HepG2 (cell line): ENCODE measurements at regions not wholly inside any gene's neighbourhood (a gene's known extent, or its start where the extent isn't known, plus 50 kb on each side); places are given as distances from the start of the nearest gene placed in this dataset.

ENCODE experiments used
- ATAC-seq: fragments of 200-7000 bp; cut with Tn5 transposase; 3 replicates; pipeline ENCODE4 v1.9.1; 2020; ENCODE audit warnings: mild to moderate bottlenecking, moderate library complexity
- BruUV-seq: library from RNA; stranded (reverse); fragments of 400-500 nt; replicated peaks from 2 replicates; lab custom pipeline; 2021; lab: Mats Ljungman, UMichigan
- CTCF ChIA-PET: fragments of 300-600 bp; formaldehyde crosslinking; extraction: SDS; loops from one replicate; lab custom pipeline; 2021; ENCODE audit warnings: low total read pairs, inconsistent platforms, low intra/inter-chr PET ratio; lab: Yijun Ruan, JAX
- POLR2A ChIA-PET: fragments of 350-600 bp; sonication (Branson Sonifier 250); formaldehyde crosslinking; loops from one replicate; lab custom pipeline; 2020; ENCODE audit warnings: antibody characterized with exemption, inconsistent platforms; lab: Yijun Ruan, JAX
- DNase-seq: peaks from one replicate; pipeline ENCODE4 v3.0.0-alpha.2; 2015; ENCODE audit warnings: low spot score
- FAIRE-seq: peaks from 3 replicates; lab custom pipeline; 2011; peaks lifted over from hg19 to GRCh38; lab: Jason Lieb, UNC
- H2AFZ ChIP-seq: one replicate; pipeline ENCODE4 v1.6.1; 2011; ENCODE audit warnings: low read length, inconsistent platforms
- H3K27ac ChIP-seq: fragments of 300-600 bp; 3 replicates; pipeline ENCODE4 v1.8.0; 2011; ENCODE audit warnings: mixed run types, mild to moderate bottlenecking, mixed read lengths, low read length, inconsistent platforms; ENCODE audit not compliant: insufficient read depth; ENCODE audit errors: extremely low read length
- H3K27me3 ChIP-seq, 2 experiments: fragments of 200-600 bp in 1 of 2; 2 replicates in 1 of 2; 3 replicates in 1 of 2; pipeline versions ENCODE4 v1.6.0 to v1.8.0; 2011; ENCODE audit warnings: low read length in 2 of 2, mild to moderate bottlenecking in 2 of 2, moderate library complexity in 2 of 2, inconsistent platforms in 1 of 2; ENCODE audit not compliant: insufficient read depth in 2 of 2, control insufficient read depth in 1 of 2
- H3K36me3 ChIP-seq, 2 experiments: fragments of 200-600 bp in 1 of 2; replicated peaks in 1 of 2; 2 replicates in 1 of 2; 3 replicates in 1 of 2; pipeline versions ENCODE4 v1.5.1 to v1.8.0; 2011; ENCODE audit warnings: low read length in 2 of 2, inconsistent platforms in 1 of 2; ENCODE audit not compliant: insufficient read depth in 2 of 2, control insufficient read depth in 1 of 2
- H3K4me1 ChIP-seq: 2 replicates; pipeline ENCODE4 v1.5.1; 2012; ENCODE audit warnings: low read length, inconsistent platforms; ENCODE audit not compliant: insufficient read depth
- H3K4me2 ChIP-seq: 2 replicates; pipeline ENCODE4 v1.6.0; 2011; ENCODE audit warnings: low read depth, low read length, inconsistent platforms
- H3K4me3 ChIP-seq, 3 experiments: fragments of 200-600 bp in 1 of 3; sonication (generic), shearing (Covaris generic) in 1 of 3; replicated peaks in 1 of 3; 2 replicates each; pipeline ENCODE4 v1.5.1; 2011 to 2016; ENCODE audit warnings: low read length in 3 of 3, inconsistent platforms in 2 of 3, low read depth in 2 of 3, mild to moderate bottlenecking in 2 of 3, control low read depth in 1 of 3, mixed read lengths in 1 of 3; ENCODE audit not compliant: insufficient read depth in 1 of 3
- H3K79me2 ChIP-seq: one replicate; pipeline ENCODE4 v1.6.1; 2011; ENCODE audit warnings: low read length, inconsistent platforms; ENCODE audit not compliant: insufficient read depth
- H3K9ac ChIP-seq: 2 replicates; pipeline ENCODE4 v1.6.0; 2011; ENCODE audit warnings: mild to moderate bottlenecking, low read depth, low read length, inconsistent platforms; ENCODE audit not compliant: insufficient read depth
- H3K9me3 ChIP-seq: 2 replicates; pipeline ENCODE4 v1.5.1; 2012; ENCODE audit warnings: mild to moderate bottlenecking, low read length
- H4K20me1 ChIP-seq: 2 replicates; pipeline ENCODE4 v1.6.0; 2011; ENCODE audit warnings: inconsistent platforms, mild to moderate bottlenecking, low read length, moderate library complexity; ENCODE audit not compliant: insufficient read depth
- MAFF ChIP-seq: IDR thresholded peaks from 2 replicates; pipeline ENCODE4 v1.6.1; 2011; ENCODE audit warnings: low read depth, low read length, improper control_type of control experiment
- MAFK ChIP-seq, 2 experiments: IDR thresholded peaks in 1 of 2; conservative IDR thresholded peaks in 1 of 2; 2 replicates each; pipeline ENCODE4 v1.6.1; 2011; ENCODE audit warnings: improper control_type of control experiment in 2 of 2, low read length in 2 of 2
- ZFP82 ChIP-seq: sonication (generic); formaldehyde crosslinking; IDR thresholded peaks from 2 replicates; pipeline ENCODE4 v1.5.1; 2020; ENCODE audit warnings: mild to moderate bottlenecking, missing genetic modification reagents, borderline replicate concordance
- ZNF354B ChIP-seq: sonication (generic); formaldehyde crosslinking; IDR thresholded peaks from 2 replicates; pipeline ENCODE4 v1.8.0; 2022; ENCODE audit warnings: mild to moderate bottlenecking, missing genetic modification reagents
- WGBS: methylation state at CpG from one replicate; pipeline ENCODE4 v1.1.6; 2017; ENCODE audit warnings: low lambda C conversion rate; 5-methylcytosine and 5-hydroxymethylcytosine counted together
- in situ Hi-C: cut with HindIII; loops from 2 replicates; pipeline ENCODE4 v1.10.0; 2017; ENCODE audit warnings: low pct_unique_long_range_greater_than_20kb; ENCODE audit not compliant: extremely low pct_ligation_motif_present
- intact Hi-C: fragments of 100-400 bp; cut with micrococcal nuclease; formaldehyde crosslinking; loops from one replicate; pipeline ENCODE4 v1.10.0; 2022; ENCODE audit not compliant: unreplicated experiment

DNA sequence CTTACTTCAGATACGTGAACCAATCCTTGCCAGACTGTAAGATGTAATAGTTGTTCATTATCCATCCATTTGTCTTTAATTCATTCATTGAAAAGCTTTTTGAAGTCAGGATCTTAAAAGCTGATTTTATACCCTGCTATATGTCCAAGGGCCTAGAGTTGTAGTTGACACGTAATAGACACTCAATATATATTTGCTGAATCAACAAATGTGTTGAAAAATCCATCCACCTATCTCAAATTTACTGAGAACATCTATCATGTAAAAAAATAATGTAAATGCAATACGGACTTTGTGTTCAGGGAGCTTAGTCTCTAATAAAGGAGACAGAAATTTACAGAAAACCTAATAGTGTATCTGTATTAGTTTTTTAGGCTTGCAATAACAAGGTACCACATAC lies 521.0 kb downstream of the METTL15 start:
- H3K4me2 ChIP-seq = no peak overlapping the region
- in situ Hi-C loops = no loop called here
- no peaks in the 10 kb centered on the region for H3K79me2 ChIP-seq
- DNase-seq (no peak), FAIRE-seq (no peak), ATAC-seq (no peak)
- no peaks in the 10 kb centered on the region for H3K9me3 ChIP-seq
- WGBS = 2% methylated on average over 3 of the region's 3 CpGs
- BruUV-seq = no TSS peak
- no peak overlapping the region for H3K4me3 ChIP-seq
- H3K36me3 ChIP-seq = no peaks in the 10 kb centered on the region
- TF ChIP-seq MAFF (peak; percentile 72), ZFP82 (CRISPR knock-in tag) (no peak), MAFK (conservative IDR thresholded peaks at IDR 0.05 in 1 of 2, IDR thresholded peaks at IDR 0.05 in 1 of 2; ENCODE audit: low read length in 2 of 2) (peak; percentile 54 to 84)
- ChIA-PET CTCF (no interaction called here), POLR2A (no interaction called here)
- intact Hi-C loops = no loop called here
- no peaks in the 10 kb centered on the region for H3K4me1 ChIP-seq
- no peak overlapping the region for H3K27ac ChIP-seq
- no peak overlapping the region for H2AFZ ChIP-seq
- no peaks in the 10 kb centered on the region for H4K20me1 ChIP-seq
- no peaks in the 10 kb centered on the region; a peak in 1 of 5 replicates for H3K27me3 ChIP-seq
- H3K9ac ChIP-seq = no peak overlapping the region

DNA sequence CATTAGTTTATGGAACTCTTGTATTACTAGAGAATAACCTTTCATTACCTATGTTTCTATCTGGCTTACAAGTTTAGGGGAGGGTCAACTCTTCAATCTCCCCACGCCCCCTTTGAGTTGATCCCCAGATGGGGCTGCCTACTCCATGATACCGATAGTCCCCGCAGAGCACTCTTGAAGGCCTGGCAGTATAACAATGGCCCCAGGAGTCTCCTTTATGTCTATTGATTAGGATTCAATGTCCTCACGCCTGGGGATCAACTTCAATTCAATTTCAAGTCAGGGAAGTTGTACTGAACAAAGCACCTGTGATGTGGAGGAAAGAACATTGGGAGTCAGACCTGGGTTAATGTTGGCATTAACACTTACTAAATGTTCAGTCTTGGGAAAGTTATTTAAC lies 520.2 kb downstream of the METTL15 start:
- TF ChIP-seq ZNF354B (CRISPR knock-in tag) = no peak
- POLR2A ChIA-PET = no interaction called here
- no peak for ATAC-seq

More for the DNA sequence above, 520.2 kb downstream of the METTL15 start:
- Histone ChIP-seq H2AFZ (no peak overlapping the region), H3K9ac (no peak overlapping the region), H3K27me3 (no peaks in the 10 kb centered on the region; a peak in 1 of 5 replicates), H3K4me2 (no peak overlapping the region), H3K79me2 (no peaks in the 10 kb centered on the region), H3K4me1 (no peaks in the 10 kb centered on the region), H3K4me3 (no peak overlapping the region), H4K20me1 (no peaks in the 10 kb centered on the region), H3K36me3 (no peaks in the 10 kb centered on the region), H3K9me3 (no peaks in the 10 kb centered on the region), H3K27ac (no peak overlapping the region)
- intact Hi-C loops (no loop called here), in situ Hi-C loops (no loop called here)
- 42% methylated on average over 4 of the region's 4 CpGs for WGBS
- FAIRE-seq (no peak), DNase-seq (no peak)
- CTCF ChIA-PET = no interaction called here
- no TSS peak for BruUV-seq
